Myocyte (in vitro differentiated cells): ENCODE measurements at regions not wholly inside any gene's neighbourhood (a gene's known extent, or its start where the extent isn't known, plus 50 kb on each side); places are given as distances from the start of the nearest gene placed in this dataset.
"Not testable (repeated sequence)": the region's sequence is repeated elsewhere in the genome, so short reads cannot be mapped to it uniquely, and the experiment has no call there.

ENCODE experiments used
- DNase-seq: peaks from one replicate; pipeline ENCODE4 v3.0.0-alpha.2; 2012; ENCODE audit warnings: low read depth

DNA sequence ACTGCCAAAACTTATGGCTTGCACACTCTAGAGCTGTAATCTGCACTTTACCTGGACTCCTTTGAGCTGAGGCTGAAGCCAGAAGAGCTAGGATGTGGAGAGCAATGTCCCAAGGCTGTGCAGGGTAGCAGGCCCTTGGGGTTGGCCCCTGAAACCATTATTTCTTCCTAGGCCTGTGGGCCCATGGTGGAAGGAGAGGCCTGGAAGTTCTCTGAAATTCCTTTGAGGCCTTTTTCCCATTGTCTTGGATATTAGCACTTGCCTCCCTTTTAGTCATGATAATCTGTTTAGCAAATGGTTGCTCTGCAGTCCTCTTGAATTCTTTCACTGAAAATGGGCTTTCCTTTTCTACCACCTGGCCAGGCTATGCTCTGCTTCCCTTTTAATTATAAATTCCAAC is 102.0 kb upstream of the SGO1 start:
- DNase-seq: no peak

DNA sequence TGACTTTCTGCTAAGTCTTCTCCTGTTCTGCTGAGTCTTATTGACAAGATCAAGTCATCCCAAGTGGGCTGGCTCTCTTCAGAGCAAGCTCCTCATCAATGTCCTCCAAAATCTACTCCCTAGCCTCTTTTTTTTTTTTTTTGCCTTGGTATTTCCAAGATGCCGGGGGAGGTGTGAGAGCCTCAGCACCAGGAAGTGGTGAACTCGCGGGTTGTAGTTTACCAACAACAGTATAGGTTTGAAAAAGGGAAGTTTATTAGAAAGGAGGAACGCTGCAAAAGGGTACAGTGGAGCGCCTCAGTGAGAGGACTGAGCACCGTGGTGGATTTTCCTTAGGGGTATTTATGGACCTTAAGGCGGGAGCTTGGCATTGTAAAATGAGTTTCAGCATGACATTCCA is 94.3 kb upstream of the SGO1 start:
- DNase-seq: no peak

DNA sequence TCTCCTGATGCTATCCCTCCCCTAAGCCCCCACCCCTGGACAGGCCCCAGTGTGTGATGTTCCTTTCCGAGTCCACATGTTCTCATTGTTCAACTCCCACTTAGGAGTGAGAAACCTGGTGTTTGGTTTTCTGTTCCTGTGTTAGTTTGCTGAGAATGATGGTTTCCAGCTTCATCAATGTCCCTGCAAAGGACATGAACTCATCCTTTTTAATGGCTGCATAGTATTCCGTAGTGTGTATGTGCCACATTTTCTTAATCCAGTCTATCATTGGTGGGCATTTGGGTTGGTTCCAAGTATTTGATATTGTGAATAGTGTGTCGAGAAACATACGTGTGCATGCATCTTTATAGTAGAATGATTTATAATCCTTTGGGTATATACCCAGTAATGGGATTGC is 80.0 kb upstream of the SGO1 start:
- not testable (repeated sequence) for DNase-seq

DNA sequence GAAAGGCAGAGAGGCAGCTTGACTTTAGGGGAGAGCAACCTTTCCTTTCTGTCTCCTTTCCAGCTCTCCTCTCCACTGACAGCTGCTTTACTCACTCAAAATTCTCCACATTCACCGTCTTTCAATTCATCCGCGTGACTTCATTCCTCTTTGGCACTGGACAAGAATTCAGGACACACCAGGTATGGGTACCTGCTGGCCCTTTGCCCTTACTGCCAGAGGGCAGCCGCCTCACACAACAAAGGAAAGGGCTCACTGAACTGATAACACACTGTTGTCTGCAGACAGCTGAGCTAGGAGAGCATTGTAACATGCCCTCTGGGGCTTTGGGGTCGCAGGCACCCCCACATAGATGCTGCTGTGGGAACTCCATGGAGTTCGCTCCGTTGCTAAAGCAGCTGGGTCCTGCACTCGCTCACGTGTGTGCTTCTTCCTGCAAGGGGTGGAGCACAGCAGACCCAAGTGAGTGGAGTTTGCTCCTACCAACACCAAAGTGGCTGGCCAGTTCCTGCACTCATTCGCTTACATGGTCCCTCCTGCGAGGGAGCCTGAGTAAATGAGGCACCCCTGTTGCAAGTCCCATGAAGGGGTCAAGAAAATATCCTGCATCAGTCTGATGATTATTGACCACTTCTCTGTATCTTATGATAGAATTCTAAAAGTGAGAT is 79.0 kb upstream of the SGO1 start:
- no peak for DNase-seq

DNA sequence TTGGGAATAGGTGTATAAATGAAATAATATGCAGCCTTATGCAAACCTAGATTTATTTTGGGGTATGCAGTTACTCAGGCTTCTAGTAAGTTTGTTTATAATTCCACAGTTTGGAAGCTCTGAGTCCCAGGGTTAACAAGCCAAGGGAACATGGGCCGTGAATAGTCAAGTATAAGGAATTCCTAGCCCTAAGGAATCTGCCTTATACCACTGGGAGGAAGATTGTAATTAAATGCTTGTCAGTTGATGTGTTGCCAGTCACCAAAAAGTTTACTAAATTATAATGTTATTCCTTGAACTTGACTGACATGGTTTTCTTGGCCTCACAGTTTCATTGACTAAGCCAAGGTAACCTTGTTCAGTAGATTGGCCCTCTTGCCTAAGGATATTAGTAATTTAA is 72.4 kb upstream of the SGO1 start:
- no peak for DNase-seq

DNA sequence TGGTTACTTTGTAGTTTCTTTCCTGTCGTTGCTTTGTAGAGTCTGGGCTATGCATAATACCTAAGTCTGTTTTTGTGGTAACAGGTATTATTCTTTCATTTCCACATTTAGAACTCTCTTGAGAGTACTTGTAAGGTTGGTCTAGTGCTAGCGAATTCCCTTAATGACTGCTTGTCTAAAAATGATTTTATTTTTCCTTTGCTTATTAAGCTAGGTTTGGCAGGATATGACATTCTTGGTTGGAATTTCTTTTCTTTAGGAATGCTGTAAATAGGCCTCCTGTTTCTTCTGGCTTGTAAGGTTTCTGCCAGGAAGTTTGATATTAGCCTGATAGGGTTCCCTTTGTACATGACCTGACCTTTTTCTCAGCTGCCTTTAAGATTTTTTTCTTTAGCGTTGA is 70.1 kb upstream of the SGO1 start:
- DNase-seq: no peak

DNA sequence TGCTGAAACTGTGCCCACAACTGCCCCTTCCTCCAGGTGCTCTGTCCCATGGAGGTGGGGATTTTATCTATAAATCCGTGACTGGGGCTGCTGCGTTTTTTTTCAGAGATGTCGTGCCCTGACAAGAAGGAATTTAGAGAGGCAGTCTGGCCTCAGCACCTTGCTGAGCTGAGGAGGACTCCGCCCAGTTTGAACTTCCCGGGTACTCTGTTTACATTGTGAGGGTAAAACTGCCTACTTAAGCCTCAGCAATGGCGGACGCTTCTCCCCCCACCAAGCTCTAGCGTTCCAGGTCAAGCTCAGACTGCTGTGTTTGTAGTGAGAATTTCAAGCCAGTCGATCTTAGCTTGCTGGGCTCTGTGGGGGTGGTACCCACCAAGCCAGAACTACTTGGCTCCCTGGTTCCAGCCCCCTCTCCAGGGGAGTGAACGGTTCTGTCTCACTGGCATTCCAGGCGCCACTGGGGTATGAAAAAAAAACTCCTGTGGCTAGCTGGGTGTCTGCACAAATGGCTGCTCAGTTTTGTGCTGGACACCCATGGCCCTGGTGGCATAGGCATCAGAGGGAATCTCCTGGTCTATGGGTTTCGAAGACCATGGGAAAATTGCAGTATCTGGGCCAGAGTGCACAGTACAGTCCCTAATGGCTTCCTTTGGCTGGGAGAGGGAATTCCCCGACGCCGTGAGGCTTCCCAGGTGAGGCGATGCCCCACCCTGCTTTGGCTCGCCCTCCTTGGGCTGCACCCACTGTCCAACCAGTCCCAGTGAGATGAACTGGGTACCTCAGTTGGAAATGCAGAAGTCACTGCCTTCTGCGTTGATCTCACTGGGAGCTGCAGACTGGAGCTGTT is 68.5 kb upstream of the SGO1 start:
- no peak for DNase-seq

DNA sequence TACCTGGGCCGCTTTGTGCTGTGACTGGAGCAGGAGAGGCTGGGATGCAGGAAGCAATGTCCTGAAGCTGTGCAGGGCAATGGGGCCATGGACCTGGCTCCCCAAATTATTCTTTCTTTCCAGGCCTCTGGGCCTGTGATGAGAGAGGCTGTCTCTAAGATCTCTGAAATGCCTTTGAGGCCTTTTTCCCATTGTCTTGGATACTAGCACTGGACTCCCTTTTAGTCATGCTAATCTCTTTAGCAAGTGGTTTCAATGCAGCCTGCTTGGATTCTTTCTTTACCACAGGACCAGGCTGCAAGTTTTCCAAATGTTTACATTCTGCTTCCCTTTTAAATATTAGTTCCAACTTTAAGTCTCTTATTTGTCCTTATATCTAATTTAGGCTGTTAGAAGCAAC is 64.8 kb upstream of the SGO1 start:
- no peak for DNase-seq

DNA sequence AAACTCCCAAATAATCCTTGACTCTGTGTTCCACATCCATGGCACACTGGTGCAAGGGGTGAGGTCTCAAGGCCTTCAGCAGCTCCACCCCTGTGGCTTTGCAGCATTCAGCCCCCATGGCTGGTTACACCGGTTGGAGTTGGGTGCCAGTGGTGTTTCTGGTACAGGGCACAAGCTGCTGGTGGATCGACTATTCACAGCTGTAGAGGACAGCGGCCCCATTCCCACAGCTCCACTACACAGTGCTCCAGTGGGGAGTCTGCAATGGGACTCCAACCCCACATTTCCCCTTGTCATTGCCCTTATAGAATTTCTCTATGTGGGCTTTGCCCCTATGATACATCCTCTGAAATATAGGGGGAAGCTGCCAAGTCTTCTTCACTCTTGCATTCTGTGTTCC is 64.3 kb upstream of the SGO1 start:
- DNase-seq: no peak

DNA sequence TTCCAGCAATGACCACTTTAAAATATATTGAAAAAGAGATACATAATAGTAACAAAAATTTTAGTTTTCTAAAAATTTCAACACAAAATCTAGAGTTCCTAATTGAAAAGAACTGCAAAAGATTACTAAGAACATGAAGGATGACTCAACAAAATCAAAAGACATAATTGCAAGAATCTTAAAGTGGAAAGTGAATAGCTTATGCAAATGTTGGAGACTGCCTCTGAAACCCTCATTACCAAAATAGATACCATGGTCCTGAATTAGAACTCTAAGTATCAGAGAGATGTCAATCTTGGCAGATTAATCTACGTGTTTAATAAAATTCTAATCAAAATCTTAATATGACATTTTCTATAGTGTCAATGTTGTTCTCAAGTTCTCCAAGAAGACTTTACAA is 60.7 kb upstream of the SGO1 start:
- DNase-seq: no peak

DNA sequence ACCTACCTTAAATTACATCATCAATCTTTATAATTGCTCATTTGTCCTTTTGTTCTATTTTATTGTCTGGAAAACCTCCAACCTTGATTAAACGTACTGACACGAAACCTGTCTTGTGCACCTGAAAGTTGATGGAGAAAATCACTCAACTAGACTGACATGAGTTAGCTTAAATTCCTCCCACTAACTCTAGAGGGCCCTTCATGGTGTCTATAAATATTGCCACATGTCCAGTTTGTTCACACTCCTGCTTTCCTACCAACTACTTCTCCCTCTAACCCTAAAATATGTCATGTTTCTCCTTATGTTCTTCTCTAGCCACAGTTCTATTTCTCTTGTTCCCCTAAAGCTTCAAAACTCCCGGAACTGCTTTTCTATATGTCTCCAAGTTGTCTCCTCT is 59.8 kb upstream of the SGO1 start:
- DNase-seq: no peak

DNA sequence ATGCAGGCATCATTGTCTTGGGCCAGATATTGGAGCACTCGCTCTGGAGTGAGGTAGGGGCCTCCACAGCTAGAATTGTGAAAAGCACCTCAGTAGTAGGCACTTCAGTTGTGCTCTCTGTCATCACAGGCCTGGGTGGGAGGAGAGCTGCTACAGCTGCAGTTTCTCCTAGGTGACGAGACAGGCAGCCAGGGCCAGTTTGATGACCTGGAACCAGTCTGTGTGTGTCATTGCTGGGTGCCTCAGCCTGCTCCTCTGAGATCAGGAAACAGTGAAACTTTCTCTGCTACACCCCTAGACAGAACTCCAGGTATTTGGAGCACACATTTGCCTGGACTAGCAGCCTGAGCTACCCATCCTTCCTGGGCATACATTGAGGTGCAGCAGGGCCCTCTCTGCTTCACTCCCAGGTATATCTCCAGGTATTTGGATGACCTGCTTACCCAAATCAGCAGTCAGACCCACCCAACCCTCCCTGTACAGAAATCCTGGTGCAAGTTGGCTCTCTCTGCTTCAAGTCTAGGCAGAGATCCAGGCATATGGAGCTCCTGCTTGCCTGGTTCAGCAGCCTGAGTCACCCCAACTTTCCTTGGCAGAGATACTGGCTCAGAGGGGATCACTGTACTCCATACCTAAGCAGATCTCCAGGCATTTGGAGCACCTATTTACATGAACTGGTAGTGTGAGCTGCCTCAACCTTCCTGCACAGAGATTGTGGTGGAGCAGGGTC is 54.3 kb upstream of the SGO1 start:
- DNase-seq: no peak

DNA sequence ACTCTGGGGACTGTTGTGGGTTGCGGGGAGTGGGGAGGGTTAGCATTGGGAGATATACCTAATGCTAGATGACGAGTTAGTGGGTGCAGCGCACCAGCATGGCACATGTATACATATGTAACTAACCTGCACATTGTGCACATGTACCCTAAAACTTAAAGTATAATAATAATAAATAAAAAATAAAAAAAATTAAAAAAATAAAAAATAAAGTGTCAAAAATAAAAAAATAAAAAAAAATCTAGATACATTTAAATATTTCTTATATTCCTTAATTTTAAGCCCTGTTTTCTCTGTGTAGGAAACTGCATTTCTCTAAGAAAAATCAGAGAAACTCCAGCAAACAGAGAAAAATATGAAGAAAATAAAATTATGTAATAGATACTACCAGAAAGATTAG is 52.2 kb upstream of the SGO1 start:
- DNase-seq: not testable (repeated sequence)

DNA sequence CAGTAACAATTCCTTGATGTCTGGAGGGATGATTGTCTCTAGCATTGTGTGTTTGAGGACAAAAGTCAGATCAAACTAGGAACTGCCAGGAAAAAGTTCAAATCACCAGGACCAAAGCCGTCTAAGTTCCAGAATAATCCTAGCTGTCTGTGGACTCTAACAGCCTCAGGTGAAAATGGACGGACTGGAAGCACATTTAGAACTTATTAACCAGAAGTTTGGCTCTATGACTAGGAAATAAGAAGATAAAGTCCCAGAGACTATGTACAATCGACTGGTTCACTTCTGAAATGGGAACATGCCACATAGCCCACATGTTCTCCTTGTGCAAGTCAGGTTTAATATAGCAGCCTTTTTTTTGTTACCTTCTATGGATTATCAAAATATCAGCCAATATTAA is 50.6 kb upstream of the SGO1 start:
- DNase-seq: no peak
